ENCODE measurements at regions not wholly inside any gene's neighbourhood (a gene's known extent, or its start where the extent isn't known, plus 50 kb on each side); places are given as distances from the start of the nearest gene placed in this dataset.

- DNase-seq (ENCODE audit: low spot score): no peak
- no peak for TF ChIP-seq CTCF (IDR thresholded peaks at IDR 0.05; ENCODE audit: borderline replicate concordance, control extremely low read depth, extremely low read depth, insufficient read depth, missing control alignments)
- in situ Hi-C loops (cut with MboI; ENCODE audit: low sequenced_read_pairs, unreplicated experiment): no loop called here
Measured at GRCh38 chr5:42225009-42225408, 198.2 kb upstream of the GHR start.

DNA sequence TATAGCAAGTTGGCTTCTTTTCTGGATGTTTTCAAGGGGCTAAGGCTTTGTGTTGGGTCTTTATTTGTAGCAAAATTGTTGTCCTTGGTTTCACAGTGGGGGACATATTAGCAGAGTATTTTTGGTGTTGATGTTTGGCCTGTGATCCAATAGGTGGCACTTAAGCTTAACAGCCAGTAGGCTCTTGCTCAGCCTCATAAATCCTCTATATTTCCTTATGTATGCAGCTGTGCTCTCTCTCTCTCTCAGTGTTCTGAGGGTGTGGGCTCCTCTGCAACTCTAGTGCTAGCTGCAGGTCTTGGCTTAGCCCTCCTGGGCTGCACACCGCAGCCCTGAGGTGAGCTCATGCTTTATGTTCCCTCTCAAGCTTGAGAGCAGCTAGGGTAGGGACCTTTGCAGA lies 195.0 kb upstream of the GHR start:
- TF ChIP-seq CTCF (IDR thresholded peaks at IDR 0.05; ENCODE audit: borderline replicate concordance, control extremely low read depth, extremely low read depth, insufficient read depth, missing control alignments): no peak
- in situ Hi-C loops (cut with MboI; ENCODE audit: low sequenced_read_pairs, unreplicated experiment): no loop called here
- DNase-seq (ENCODE audit: low spot score): no peak

- no peak for TF ChIP-seq CTCF (IDR thresholded peaks at IDR 0.05; ENCODE audit: borderline replicate concordance, control extremely low read depth, extremely low read depth, insufficient read depth, missing control alignments)
- in situ Hi-C loops (cut with MboI; ENCODE audit: low sequenced_read_pairs, unreplicated experiment): no loop called here
- DNase-seq (ENCODE audit: low spot score): no peak
Measured at GRCh38 chr5:42230839-42231238, 192.4 kb upstream of the GHR start.

DNA sequence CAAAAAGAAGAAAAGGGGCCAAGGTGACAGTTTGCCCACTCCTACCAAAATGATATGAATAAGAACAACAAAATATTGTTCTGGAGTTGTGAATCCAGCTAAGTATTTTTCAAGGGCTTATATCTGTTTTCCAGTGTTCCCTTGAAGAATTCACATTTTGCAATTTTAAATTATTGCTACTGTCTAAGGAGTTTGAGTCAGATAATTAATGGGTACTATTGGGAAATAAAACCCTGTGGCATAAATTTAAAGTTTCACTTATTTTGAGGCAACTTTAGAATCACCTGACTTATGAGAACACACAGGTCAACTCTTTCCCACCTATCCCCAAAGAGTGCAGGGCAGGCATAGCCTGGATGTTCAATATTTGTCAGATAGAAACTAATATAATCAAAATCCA lies 188.0 kb upstream of the GHR start:
- no peak for TF ChIP-seq CTCF (IDR thresholded peaks at IDR 0.05; ENCODE audit: borderline replicate concordance, control extremely low read depth, extremely low read depth, insufficient read depth, missing control alignments)
- in situ Hi-C loops (cut with MboI; ENCODE audit: low sequenced_read_pairs, unreplicated experiment): no loop called here
- no peak for DNase-seq (ENCODE audit: low spot score)

GRCh38 chr5:42235837-42236236 lies 187.4 kb upstream of the GHR start:
- no peak for DNase-seq (ENCODE audit: low spot score)
- no peak for TF ChIP-seq CTCF (IDR thresholded peaks at IDR 0.05; ENCODE audit: borderline replicate concordance, control extremely low read depth, extremely low read depth, insufficient read depth, missing control alignments)
- in situ Hi-C loops (cut with MboI; ENCODE audit: low sequenced_read_pairs, unreplicated experiment): no loop called here

DNA sequence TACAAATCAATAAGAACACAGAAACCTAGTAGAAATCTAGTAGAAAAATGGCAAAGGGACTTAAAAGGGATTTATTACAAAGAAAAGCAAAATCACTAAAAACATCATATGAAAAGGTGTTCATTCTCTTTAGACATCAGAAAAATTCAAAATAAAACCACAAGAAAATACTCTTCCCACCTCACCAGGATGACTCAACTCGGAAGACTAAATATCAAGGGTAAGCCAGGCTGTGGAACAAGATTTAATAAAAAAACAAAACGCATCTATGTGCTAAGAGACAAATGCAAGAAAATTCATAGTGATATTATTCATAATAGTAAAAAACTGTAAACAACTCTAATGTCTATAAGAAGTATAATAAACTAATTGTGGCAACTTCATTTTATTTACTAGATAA lies 181.6 kb upstream of the GHR start:
- in situ Hi-C loops (cut with MboI; ENCODE audit: low sequenced_read_pairs, unreplicated experiment): no loop called here
- TF ChIP-seq CTCF (IDR thresholded peaks at IDR 0.05; ENCODE audit: borderline replicate concordance, control extremely low read depth, extremely low read depth, insufficient read depth, missing control alignments): no peak
- DNase-seq (ENCODE audit: low spot score): no peak

DNA sequence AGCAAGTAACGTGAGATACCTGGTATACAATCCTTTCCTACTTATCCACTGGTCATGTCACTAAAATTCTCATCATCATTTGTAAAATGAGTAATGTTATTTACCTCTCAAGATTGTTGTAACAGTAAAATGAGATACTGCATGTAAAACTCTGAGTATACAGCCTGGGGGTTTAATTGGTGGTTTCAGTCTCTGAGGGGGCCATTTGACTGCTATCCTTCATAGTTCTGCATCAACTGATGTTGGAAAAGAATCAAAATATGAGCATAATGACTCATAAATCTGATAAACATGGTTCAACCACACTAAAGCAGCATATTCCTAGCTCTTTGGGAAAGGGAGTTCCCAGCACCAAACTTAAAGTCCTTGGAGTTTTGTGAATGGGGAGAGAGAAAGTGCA lies 181.0 kb upstream of the GHR start:
- in situ Hi-C loops (cut with MboI; ENCODE audit: low sequenced_read_pairs, unreplicated experiment): no loop called here
- no peak for DNase-seq (ENCODE audit: low spot score)
- no peak for TF ChIP-seq CTCF (IDR thresholded peaks at IDR 0.05; ENCODE audit: borderline replicate concordance, control extremely low read depth, extremely low read depth, insufficient read depth, missing control alignments)

All from GM13976 (cell line).